Kidney epithelial cell (primary cell): ENCODE measurements at regions not wholly inside any gene's neighbourhood (a gene's known extent, or its start where the extent isn't known, plus 50 kb on each side); places are given as distances from the start of the nearest gene placed in this dataset.

Experiments used
- DNase-seq: peaks from one replicate; pipeline ENCODE4 v3.0.0-alpha.2; 2010; ENCODE audit warnings: low read depth
- H3K27me3 ChIP-seq: 2 replicates; pipeline ENCODE4 v1.6.0; 2011; ENCODE audit warnings: low read length; ENCODE audit not compliant: control insufficient read depth, insufficient read depth
- H3K36me3 ChIP-seq: 2 replicates; pipeline ENCODE4 v1.5.1; 2011; ENCODE audit warnings: low read length; ENCODE audit not compliant: control insufficient read depth, insufficient read depth
- H3K4me3 ChIP-seq: 2 replicates; pipeline ENCODE4 v1.5.1; 2011; ENCODE audit warnings: low read depth, mild to moderate bottlenecking, control low read depth, low read length
- TF ChIP-seq, protein P1 (sequence below): IDR thresholded peaks from 2 replicates; pipeline ENCODE4 v1.5.1; 2011; ENCODE audit warnings: mild to moderate bottlenecking, moderate library complexity, low read length, control low read depth, inconsistent platforms; ENCODE audit not compliant: insufficient read depth, poor library complexity, severe bottlenecking

DNA sequence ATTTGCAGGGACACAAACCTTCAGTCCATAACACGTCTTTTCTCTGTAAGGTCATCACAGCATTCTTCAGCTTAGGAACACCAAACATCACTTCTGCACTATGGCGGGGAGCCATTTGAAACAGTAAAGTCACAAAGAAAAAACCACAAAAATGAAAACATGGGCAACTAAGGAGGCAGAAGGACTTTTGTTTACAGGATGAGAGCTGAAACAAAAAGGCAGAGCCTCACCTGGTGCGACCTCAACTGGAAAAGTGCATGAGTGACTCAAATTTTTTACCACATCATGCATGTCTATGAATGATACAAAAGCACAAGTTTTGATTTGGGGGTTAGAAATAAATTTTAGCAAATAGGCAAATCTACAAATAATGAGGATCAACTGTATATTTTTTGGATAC is 68.2 kb upstream of the TNFAIP3 start:
- Histone ChIP-seq H3K27me3 (no peaks in the 10 kb centered on the region), H3K4me3 (no peak overlapping the region), H3K36me3 (no peaks in the 10 kb centered on the region)
- TF ChIP-seq, protein P1, sequence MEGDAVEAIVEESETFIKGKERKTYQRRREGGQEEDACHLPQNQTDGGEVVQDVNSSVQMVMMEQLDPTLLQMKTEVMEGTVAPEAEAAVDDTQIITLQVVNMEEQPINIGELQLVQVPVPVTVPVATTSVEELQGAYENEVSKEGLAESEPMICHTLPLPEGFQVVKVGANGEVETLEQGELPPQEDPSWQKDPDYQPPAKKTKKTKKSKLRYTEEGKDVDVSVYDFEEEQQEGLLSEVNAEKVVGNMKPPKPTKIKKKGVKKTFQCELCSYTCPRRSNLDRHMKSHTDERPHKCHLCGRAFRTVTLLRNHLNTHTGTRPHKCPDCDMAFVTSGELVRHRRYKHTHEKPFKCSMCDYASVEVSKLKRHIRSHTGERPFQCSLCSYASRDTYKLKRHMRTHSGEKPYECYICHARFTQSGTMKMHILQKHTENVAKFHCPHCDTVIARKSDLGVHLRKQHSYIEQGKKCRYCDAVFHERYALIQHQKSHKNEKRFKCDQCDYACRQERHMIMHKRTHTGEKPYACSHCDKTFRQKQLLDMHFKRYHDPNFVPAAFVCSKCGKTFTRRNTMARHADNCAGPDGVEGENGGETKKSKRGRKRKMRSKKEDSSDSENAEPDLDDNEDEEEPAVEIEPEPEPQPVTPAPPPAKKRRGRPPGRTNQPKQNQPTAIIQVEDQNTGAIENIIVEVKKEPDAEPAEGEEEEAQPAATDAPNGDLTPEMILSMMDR, result no peak
- DNase-seq, result no peak

DNA sequence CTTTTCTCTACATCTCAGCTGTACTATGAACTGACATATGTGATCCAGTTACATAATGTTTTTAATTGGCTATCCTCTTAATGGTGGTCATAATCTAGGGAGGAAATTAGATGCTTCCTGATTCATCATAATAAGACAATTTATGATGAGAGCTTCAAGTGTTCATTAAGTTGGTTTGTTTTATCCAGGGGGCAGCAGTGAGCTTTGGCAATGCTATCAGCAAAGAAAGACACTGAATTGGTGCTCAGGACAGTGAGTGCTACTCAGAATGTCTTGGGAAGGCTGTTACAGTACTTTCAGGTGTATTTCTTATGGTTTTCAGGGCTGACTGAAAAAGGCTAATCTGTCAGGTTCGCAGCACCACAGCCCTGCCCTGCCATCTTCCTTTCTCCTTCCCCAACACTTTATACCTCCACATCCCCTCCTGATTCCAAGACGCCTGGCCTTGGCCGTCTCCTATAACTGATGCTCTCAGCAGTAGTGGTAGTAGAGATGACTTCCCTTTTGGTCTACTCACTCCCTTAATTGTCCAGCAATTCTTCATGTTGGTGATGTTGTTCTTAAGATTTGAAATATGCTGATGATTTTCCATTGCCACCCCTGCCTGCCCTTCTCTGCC is 67.0 kb upstream of the TNFAIP3 start:
- DNase-seq, result no peak

DNA sequence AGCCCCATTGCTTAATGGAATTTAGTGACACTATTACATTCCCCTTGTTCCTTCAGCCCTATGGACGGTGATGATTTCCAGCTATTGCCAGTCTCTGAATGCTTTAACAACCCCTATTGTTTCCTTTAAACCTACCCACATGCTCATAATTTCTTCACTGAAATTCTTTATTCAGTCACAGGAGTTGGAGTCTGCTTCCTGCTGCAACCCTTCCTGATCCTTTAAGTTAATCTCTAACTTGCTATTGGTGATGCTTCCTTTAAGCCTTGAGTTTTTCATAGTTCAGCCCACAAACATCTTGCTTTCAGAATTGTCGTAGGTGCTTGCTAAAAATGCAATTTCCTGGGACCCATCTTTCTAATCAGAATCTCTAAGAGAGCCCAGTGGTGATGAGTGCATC is 66.3 kb upstream of the TNFAIP3 start:
- DNase-seq, result no peak
- TF ChIP-seq, protein P1, result no peak

More for the DNA sequence above, 67.0 kb upstream of the TNFAIP3 start:
- no peaks in the 10 kb centered on the region for H3K27me3 ChIP-seq
- H3K36me3 ChIP-seq, result no peaks in the 10 kb centered on the region
- H3K4me3 ChIP-seq, result no peak overlapping the region
- TF ChIP-seq, protein P1, result peak; percentile 71

DNA sequence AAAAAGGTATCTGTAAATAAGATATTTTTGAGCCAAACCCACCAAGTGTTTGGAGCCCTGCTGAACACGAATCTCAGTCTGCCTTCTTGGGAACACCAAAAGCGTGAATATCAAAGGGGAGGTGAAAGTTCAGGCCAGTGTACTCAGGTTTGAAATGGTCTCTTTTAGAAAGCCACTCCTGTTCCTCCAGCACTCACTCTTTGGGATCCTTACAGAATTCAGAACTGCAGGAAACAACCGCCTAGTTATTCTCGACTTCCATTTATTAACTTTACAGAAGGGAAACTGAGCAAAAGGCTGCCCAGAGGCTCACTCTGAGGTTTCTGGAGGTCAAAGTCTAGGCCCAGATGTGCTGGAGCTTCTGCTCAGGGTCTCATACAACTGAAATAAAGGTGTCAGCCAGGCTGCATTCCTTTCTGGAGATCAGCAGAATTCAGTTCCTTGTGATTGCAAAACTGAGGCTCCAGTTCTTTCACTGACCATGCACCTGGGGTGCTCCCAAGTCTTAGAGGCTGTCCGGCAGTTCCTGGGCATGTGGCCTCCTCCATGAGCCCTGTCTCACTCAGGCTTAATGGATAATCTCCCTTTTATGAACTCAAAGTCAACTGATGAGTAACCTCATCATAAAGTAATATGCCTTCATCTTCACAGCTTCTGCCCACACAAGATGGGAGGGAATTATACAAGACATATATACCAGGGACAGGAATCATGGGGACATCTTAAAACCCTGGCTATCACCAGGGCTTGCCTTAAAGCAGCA is 65.5 kb upstream of the TNFAIP3 start:
- H3K4me3 ChIP-seq, result no peak overlapping the region
- no peak for DNase-seq
- H3K27me3 ChIP-seq, result no peaks in the 10 kb centered on the region
- no peaks in the 10 kb centered on the region for H3K36me3 ChIP-seq
- TF ChIP-seq, protein P1, result no peak

More for the DNA sequence above, 66.3 kb upstream of the TNFAIP3 start:
- H3K4me3 ChIP-seq, result no peak overlapping the region
- no peaks in the 10 kb centered on the region for H3K27me3 ChIP-seq
- no peaks in the 10 kb centered on the region for H3K36me3 ChIP-seq

DNA sequence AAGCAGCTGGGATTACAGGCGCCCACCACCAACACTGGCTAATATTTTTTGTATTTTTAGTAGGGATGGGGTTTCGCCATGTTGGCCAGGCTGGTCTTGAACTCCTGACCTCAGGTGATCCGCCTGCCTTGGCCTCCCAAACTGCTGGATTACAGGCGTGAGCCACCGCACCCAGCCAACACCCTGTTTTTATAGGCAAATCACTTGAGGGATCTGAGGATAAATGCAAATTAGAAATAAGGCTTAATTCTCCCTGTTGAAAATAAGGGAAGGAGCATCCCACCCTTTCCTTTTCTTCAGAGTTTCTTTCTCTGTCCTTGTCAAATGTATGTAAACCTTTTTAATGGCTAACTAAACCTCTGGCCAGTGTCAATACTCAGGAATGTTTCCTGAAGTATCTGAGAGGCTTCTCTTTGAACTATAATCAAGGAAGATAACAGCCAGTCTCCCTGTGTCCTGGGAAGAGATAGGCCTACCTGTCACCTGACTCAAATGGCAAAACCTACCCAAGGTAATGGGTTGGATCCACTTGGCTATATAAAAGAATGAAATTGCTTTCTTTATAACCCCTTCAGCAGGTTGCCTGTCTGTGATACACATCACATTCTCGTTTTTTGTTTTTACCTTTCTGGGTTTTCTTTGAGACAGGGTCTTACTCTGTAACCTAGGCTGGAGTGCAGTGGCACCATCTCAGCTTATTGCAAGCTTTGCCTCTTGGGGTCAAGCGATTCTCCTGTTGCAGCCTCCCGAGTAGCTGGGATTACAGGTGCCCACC is 64.5 kb upstream of the TNFAIP3 start:
- Histone ChIP-seq H3K36me3 (no peaks in the 10 kb centered on the region), H3K4me3 (no peak overlapping the region), H3K27me3 (no peaks in the 10 kb centered on the region)
- TF ChIP-seq, protein P1, result no peak
- no peak for DNase-seq
